Thoracic aorta (tissue), 2 donors: ENCODE measurements at regions not wholly inside any gene's neighbourhood (a gene's known extent, or its start where the extent isn't known, plus 50 kb on each side); places are given as distances from the start of the nearest gene placed in this dataset.

ENCODE experiments used
- ATAC-seq: fragments of 150-250 bp; one replicate; pipeline ENCODE4 v1.8.0; 2017; ENCODE audit warnings: low read depth; ENCODE audit not compliant: insufficient number of reproducible peaks, low FRiP score
- DNase-seq: peaks from one replicate; pipeline ENCODE4 v3.0.0-alpha.2; 2020; ENCODE audit warnings: low spot score
- H3K27ac ChIP-seq, 2 donors: fragments of 200-600 bp; sonication (generic); 1 replicate in 1 of 2; 2 replicates in 1 of 2; pipeline ENCODE4 v1.5.1; 2016; ENCODE audit warnings: mild to moderate bottlenecking in 2 of 2, moderate library complexity in 2 of 2
- H3K27me3 ChIP-seq: fragments of 200-600 bp; sonication (generic); replicated peaks from 2 replicates; pipeline ENCODE4 v1.6.0; 2016; ENCODE audit warnings: mild to moderate bottlenecking; ENCODE audit not compliant: insufficient read depth
- H3K36me3 ChIP-seq: fragments of 200-600 bp; sonication (generic); one replicate; pipeline ENCODE4 v1.5.1; 2016
- H3K4me1 ChIP-seq, 2 donors: fragments of 200-600 bp; sonication (generic); 1 replicate in 1 of 2; 2 replicates in 1 of 2; pipeline versions ENCODE4 v1.5.1 to v1.6.0; 2016; ENCODE audit warnings: low read depth in 2 of 2, mild to moderate bottlenecking in 1 of 2; ENCODE audit not compliant: control insufficient read depth in 1 of 2
- H3K4me3 ChIP-seq: fragments of 200-600 bp; sonication (generic); 2 replicates; pipeline ENCODE4 v1.5.1; 2016; ENCODE audit warnings: mild to moderate bottlenecking
- H3K9me3 ChIP-seq: fragments of 200-600 bp; sonication (generic); 2 replicates; pipeline ENCODE4 v1.5.1; 2016
- TF ChIP-seq, protein P1 (sequence below): fragments of 200-600 bp; sonication (generic); IDR thresholded peaks from one replicate; pipeline ENCODE4 v1.5.1; 2019; ENCODE audit warnings: antibody characterized with exemption

DNA sequence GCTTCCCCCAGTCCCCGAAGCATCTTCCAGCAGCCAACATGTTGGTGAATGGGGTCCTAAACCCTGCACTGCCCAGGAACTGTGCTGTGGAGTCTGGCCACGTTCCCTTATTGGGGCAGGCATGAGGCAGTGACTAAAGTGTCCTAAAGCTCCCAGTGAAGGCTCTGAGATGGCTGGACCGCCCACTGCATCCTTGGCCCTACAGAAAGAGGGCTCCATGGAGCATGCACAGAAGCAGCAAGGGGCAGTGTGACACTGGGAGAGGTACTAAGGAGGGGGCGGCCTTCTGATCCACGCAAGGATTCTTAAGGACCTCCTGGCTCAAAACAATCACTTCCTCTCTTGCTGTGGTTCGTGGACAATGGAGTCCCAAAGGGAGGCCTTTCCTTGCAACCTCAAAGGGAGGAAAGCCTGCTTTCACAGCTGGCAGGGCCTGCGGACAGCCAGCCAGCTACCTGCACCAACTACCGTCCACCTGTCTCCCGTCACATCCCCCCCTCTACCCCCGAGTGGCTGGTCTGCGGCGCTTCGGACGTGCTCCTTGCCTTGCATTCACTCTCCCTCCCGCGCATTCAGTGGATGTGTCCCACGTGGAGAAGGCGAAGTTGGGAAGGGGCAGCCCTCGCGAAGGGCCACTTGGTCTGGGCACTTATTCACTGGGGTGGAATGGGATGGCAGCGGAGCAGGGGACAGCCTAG, 63.9 kb upstream of the STARD13 start:
- Histone ChIP-seq H3K27me3 (no peaks in the 10 kb centered on the region), H3K4me3 (peak overlapping the region; percentile 83), H3K27ac (peak overlapping the region; percentile 75), H3K4me1 (peaks cover 12 to 29% of the 10 kb centered on the region in 2 donors), H3K36me3 (no peaks in the 10 kb centered on the region), H3K9me3 (no peaks in the 10 kb centered on the region)
- ATAC-seq (no peak), DNase-seq (no peak)
- TF ChIP-seq, protein P1, sequence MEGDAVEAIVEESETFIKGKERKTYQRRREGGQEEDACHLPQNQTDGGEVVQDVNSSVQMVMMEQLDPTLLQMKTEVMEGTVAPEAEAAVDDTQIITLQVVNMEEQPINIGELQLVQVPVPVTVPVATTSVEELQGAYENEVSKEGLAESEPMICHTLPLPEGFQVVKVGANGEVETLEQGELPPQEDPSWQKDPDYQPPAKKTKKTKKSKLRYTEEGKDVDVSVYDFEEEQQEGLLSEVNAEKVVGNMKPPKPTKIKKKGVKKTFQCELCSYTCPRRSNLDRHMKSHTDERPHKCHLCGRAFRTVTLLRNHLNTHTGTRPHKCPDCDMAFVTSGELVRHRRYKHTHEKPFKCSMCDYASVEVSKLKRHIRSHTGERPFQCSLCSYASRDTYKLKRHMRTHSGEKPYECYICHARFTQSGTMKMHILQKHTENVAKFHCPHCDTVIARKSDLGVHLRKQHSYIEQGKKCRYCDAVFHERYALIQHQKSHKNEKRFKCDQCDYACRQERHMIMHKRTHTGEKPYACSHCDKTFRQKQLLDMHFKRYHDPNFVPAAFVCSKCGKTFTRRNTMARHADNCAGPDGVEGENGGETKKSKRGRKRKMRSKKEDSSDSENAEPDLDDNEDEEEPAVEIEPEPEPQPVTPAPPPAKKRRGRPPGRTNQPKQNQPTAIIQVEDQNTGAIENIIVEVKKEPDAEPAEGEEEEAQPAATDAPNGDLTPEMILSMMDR, result no peak

DNA sequence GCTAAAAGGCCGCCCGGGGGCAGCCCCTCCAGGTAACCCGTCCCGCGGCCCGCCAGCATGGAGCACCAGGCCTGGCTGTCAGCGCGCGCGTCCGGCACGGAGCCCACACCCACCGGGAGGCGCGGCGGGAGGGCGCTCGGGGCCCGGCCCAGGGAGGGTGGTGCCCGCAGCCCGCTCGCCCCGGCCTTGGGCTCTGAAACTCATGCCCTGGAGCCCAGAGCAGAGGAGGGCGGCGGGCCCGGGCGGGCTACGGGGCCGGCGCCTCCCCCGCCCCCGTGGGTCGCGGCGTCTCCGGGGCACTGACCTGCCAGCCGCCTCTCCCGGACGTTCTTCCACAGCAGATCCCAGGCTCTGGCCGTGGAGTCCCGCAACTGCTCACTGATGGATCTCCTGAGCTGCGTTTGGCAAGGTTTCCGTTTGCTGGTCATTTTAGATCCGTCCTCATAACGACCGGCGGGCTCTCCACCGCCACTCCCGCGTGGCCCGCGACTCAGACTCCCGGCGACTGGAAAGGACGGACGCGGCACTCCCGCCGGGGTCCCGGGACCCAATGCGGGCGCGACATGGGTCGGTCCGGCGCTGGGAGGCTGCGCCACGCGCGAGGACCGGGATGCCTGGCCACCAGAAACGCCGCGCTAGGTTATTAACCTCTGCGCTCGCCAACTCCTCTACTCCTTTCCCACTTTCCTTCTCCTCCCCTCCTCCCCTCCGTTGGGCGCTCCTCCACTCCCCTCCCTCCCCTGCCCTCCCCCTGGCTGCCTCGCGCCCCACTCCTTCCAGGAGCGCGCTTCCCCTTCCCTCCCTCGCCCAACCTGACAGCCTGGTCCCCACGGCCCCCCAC, 64.7 kb upstream of the STARD13 start:
- H3K4me1 ChIP-seq, result peaks cover 12 to 29% of the 10 kb centered on the region in 2 donors
- TF ChIP-seq, protein P1, result no peak
- no peaks in the 10 kb centered on the region for H3K36me3 ChIP-seq
- H3K4me3 ChIP-seq, result peak overlapping the region; percentile 83
- no peaks in the 10 kb centered on the region for H3K27me3 ChIP-seq
- H3K27ac ChIP-seq, result peak overlapping the region; percentile 75
- DNase-seq (no peak), ATAC-seq (peak; percentile 66)
- no peaks in the 10 kb centered on the region for H3K9me3 ChIP-seq

DNA sequence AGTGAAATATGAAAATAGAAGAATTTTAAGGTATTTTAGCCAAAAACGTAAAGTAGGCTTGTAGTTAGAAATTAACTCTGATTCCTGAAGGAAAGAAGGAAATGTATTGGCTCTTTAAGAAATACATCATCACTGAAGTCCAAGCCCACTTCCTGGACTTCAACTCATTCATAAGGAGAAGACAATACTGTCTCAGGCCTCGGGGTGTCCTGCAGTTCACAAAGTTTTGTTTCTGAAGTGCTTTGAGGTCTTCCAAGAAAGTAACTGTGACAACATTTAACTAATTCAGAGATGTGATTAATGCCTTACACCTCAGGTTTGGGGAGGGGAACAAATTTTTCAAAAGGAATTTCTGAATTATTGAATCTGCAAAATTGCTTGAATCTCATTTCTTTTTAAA, 65.8 kb upstream of the STARD13 start:
- Histone ChIP-seq H3K4me1 (peaks cover 12 to 29% of the 10 kb centered on the region in 2 donors), H3K9me3 (no peaks in the 10 kb centered on the region), H3K36me3 (no peaks in the 10 kb centered on the region), H3K27ac (peak overlapping the region in 1 of 2 donors; percentile 75), H3K4me3 (peak overlapping the region; percentile 83), H3K27me3 (no peaks in the 10 kb centered on the region)
- DNase-seq, result no peak
- TF ChIP-seq, protein P1, result no peak
- ATAC-seq, result no peak

DNA sequence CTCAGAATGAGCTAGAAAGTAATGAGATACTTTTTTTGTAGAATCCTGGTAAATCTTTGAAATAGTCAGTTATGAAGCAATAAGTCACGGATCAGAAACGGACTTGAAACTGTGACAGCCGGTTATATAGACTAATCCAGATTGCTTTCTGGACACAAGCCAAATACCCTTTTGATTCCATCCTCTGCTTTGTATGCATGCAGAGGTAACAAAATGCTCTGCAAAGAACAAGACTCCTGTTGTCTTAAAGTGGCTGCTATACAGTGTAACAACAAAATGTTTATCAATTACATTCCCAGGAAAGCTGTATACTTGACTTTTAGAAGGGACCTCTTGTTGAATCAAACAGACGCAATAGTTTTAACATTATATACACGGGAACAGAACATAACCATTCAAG, 66.5 kb upstream of the STARD13 start:
- Histone ChIP-seq H3K4me1 (peaks cover 12 to 27% of the 10 kb centered on the region in 2 donors), H3K27ac (peak overlapping the region in 1 of 2 donors; percentile 34), H3K36me3 (no peaks in the 10 kb centered on the region), H3K9me3 (no peaks in the 10 kb centered on the region), H3K27me3 (no peaks in the 10 kb centered on the region), H3K4me3 (no peak overlapping the region)
- ATAC-seq (no peak), DNase-seq (no peak)
- TF ChIP-seq, protein P1, result no peak

DNA sequence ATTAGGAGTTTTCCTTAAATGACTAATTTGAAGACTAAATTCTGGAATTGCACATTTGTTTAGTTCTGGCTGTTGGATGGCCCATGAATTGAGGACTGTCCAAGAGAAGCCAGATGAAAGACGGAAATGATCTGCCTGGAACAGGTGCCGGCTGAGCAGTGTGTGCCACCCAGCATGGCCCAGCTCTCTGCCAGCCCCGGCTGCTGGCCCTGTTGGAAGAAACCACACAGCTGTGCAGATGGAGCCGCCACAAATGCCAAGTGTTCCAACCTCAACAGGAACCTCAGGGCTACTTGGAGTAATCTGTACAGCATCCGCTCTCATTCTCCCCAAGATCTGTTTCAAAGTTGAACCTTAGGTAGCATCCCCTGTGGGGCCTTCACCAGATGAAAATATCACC, 67.0 kb upstream of the STARD13 start:
- DNase-seq (no peak), ATAC-seq (no peak)
- Histone ChIP-seq H3K36me3 (no peaks in the 10 kb centered on the region), H3K4me3 (no peak overlapping the region), H3K27ac (peak overlapping the region in 1 of 2 donors; percentile 34), H3K27me3 (no peaks in the 10 kb centered on the region), H3K4me1 (peaks cover 12 to 22% of the 10 kb centered on the region in 2 donors), H3K9me3 (no peaks in the 10 kb centered on the region)
- TF ChIP-seq, protein P1, result no peak
